PFSK-1 (cell line): ENCODE measurements at regions not wholly inside any gene's neighbourhood (a gene's known extent, or its start where the extent isn't known, plus 50 kb on each side); places are given as distances from the start of the nearest gene placed in this dataset.

Source experiments
- POLR2AphosphoS5 ChIP-seq: IDR thresholded peaks from 2 replicates; pipeline ENCODE4 v1.6.1; 2012; ENCODE audit warnings: low read depth, mild to moderate bottlenecking, control low read depth, low read length, moderate library complexity
- SIN3A ChIP-seq: IDR thresholded peaks from 2 replicates; pipeline ENCODE4 v1.6.1; 2012; ENCODE audit warnings: mild to moderate bottlenecking, low read length, moderate library complexity, borderline replicate concordance; ENCODE audit not compliant: insufficient read depth

DNA sequence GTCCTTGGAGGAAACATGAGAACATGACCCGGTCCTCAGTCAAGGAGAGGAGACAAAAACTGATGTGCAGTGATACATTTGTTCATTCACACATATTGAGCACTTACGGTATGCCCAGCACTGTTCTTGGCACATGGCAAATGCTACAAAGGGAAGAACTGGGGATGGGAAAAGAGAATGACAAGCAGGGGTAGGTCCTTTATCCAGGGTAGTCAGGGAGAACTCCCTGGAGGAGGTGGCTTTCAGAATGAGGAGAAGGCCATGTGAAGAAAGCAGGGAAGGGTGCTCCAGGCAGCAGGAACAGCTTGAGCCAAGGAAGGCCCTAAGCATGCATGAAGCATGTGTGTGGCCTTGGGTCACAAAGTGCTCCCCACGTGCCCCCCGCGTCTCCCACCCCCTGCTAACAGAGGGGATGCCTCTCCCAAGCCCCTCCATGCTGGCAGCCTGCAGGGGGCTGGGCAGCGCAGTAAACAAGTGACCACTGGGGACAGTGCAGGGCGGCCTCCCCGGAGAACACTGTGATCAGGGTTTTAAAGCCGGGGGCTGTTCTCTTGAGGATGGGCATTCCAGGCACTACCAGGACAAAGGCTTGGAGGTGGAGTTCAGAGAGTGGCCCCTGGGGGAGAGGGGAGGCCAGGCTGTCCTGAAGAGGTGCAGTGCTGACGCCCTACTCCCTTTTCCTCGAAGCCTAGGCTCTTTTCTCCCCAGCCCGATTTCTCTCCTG, 71.0 kb downstream of the PHETA1 start:
- no peak for TF ChIP-seq POLR2AphosphoS5
- no peak for TF ChIP-seq SIN3A
